HG02588 (cell line): ENCODE measurements at regions not wholly inside any gene's neighbourhood (a gene's known extent, or its start where the extent isn't known, plus 50 kb on each side); places are given as distances from the start of the nearest gene placed in this dataset.
"Not testable (repeated sequence)": the region's sequence is repeated elsewhere in the genome, so short reads cannot be mapped to it uniquely, and the experiment has no call there.

Source experiments
- ATAC-seq: cut with Tn5 transposase; IDR thresholded peaks from one replicate; pipeline ENCODE4 v1.9.1; 2021; ENCODE audit warnings: mild to moderate bottlenecking, moderate library complexity; ENCODE audit not compliant: unreplicated experiment

GRCh38 chr7:125074141-125074540 is 144.5 kb upstream of the POT1 start:
- ATAC-seq, result no peak

DNA sequence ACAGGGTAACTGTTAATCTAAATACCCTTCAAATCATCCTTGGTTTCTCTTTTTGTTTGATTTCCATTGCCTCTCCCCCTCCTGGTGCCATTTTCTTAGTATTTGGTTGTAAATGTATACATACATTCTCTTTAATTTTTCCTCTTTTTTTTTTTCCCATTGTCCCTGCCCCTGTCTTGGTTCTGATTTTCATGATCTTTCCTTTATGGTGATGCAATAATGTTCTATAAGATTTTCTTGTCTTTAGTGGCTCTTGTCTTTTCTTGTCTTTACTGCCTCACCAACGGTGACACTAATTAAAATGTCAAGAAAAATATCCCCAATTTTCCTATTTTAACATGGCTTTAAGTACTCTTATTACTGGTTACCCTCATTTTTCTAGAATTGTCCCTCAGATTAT is 135.9 kb upstream of the POT1 start:
- no peak for ATAC-seq

DNA sequence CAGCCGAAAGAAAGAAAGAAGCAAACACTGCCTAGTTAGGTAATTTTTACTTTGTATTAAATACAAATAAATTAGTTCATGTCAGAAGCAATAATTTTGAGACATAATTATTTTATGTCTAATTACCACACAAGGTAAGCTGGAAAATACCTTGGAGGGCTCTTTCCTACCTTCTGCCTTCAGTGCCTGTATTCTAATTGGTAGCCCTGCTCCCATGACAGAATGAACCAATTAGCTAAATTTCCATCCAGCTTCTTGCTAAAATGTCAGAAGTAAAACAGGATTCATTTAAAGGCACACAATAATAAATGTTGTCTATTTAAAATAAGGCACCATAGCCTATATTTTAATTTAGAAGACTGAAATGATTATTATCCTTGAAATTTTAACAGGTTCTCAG is 135.4 kb upstream of the POT1 start:
- ATAC-seq, result no peak

GRCh38 chr7:125061776-125062397 is 132.3 kb upstream of the POT1 start:
- no peak for ATAC-seq

DNA sequence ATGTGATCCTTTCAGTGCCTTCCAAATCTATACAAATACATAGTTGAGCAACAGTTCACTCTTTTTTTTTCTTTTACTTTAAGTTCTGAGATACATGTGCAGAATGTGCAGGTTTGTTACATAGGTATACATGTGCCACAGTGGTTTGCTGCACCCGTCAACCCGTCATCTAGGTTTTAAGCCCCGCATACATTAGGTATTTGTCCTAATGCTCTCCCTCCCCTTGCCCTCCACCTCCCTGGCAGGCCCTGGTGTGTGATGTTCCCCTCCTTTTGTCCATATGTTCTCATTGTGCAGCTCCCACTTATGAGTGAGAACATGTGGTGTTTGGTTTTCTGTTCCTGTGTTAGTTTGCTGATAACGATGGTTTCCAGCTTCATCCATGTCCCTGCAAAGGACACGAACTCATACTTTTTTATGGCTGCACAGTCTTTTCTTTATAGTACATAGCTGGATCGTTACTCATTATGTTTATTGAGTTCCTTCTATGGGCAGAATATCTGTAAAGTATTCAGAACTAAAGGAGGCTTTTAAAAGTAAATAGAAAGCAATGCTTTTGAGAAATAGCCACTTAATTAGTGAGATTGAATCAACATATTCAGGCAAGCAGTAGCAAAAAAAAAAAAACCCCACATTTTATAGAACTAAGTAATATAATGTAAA is 131.6 kb upstream of the POT1 start:
- ATAC-seq, result not testable (repeated sequence)

- ATAC-seq, result no peak
Measured at GRCh38 chr7:125059861-125060456, 130.3 kb upstream of the POT1 start.

DNA sequence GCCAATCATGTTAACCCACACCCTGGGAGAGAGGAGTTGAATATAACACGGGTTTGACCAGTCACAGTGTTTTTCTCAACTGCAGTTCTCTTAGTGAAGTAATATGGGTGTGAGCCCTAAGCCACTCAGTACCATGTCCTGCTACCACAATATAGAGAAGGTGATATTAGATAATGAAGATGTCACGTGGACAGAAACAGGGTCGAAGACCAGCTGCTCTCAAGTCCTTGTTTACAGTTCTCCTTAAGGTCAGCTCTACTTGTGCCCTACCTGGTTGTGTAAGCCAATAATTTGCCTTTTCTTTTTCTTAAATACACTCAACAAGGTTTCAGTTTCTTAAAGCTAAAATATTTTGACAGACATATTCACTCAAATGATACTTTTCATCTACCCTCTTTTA is 128.3 kb upstream of the POT1 start:
- no peak for ATAC-seq

DNA sequence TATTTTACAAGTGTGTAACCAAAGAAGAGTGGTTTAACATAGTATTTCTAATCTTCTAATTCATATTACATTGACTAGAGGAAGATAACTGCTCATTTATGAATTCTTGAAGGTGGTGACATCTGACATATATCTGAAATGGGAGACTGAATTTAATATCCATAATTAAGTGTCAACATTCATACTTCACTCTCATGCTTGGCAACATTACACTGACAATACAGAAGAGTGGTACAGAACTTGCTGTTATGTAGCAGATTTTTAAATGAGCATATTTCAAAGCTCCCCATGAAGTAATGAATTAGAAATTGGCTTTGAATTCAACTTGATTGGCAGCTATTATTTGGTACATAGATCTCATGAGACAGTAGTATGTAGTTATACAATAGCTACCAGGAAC is 125.8 kb upstream of the POT1 start:
- no peak for ATAC-seq

GRCh38 chr7:125046767-125047166 is 117.1 kb upstream of the POT1 start:
- no peak for ATAC-seq

- ATAC-seq, result no peak
Measured at GRCh38 chr7:125033506-125033905, 103.9 kb upstream of the POT1 start.

DNA sequence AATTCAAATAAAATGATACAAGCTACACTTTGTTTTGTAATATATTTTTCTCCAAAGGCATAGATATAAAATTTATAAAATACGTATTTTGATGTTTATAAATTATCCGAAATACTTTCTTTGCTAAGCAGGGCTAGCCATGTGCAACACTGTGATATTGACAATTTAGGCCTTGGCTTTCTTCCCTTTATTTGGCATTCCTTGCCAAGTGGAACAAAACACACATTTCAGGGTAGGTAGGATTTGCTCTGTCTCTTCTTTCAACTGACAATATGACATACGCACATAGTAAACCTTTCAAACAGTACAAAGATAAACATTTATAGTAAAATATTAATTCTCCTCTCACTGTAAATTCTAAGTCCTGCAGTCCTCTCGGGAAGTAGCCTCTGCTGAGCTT is 103.3 kb upstream of the POT1 start:
- ATAC-seq, result no peak

DNA sequence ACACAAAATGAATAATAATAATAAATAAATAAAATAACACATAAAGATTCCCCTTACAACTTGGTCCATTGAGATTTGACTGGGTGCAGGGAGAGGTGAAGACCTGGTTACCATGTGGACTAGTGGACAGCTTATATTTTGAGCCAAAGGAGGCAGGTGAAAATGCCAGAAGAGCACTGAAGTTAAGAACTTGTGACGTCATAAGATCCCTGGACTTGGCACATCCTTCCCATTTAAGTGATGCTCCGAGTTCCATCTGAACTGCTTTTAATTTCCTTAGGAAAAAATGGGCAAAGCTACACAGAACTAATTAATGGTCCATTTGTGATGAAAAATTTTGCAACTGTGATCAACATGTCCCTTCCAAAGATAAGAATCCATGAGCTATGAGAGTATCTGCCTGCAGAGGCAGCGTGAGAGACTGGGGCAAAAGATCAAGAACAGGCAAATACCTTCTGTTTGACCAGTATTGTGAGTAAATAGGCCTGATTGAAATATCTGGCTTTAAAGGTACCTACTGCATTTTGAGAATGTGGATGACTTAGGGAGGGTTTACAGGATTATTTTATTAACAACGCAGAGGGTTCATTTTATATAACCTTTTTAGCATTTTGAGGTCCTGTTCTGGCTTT is 101.2 kb upstream of the POT1 start:
- no peak for ATAC-seq

DNA sequence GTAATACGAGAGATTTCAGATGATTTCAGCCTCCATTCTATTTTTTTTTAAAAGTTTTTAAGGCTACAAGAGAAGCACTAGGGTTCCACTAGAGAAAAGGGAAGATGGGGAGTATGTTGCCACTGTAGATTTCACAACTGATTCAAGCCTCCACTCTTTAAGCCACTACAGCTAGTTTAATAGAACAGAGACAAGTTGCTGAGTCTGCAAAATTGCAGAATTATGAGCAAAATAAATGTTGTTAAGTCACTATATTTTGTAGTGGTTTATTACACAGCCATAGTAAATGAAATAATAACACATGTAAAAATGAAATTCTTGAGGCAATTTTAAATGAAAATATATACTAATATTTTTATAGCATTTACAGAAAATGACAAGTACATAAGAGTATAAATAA is 96.0 kb upstream of the POT1 start:
- no peak for ATAC-seq

DNA sequence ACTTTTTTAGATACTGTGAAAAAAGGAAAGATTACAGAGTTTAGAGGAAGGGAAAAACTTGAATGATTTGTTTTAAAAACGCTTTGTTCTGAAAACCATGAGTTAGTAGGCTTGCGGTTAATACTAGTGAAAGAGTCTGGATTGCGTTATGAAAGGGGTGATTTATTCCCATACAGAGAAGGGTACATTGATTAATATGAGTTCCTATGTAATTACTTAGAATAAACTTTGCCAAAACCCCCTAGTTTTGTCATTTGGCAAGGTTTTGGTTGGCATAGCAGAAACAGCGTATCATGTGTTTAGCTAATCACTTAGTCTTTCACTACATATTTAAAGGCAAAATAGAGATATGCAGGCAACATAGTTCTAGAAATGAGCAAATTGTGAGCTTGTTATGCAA is 91.2 kb upstream of the POT1 start:
- no peak for ATAC-seq

DNA sequence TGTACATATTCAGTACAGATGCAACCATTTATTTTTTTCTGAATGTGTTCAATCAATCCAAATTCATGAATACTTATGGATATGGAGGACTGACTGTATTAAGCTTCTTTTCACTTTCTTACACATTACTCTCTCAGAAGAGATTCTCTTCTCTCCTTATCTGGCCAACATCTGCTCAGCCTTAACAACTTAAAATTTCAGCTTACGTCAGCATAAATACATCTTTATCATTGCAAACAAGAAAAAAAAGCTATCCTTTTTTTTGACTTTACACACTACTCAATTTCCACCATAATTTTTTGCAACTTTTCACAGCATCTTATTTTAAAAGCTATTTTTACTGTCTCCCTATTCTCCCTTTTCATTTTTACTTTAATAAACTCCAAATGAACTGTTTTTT is 80.9 kb upstream of the POT1 start:
- ATAC-seq, result no peak

GRCh38 chr7:124996778-124997177 is 67.2 kb upstream of the POT1 start:
- no peak for ATAC-seq

DNA sequence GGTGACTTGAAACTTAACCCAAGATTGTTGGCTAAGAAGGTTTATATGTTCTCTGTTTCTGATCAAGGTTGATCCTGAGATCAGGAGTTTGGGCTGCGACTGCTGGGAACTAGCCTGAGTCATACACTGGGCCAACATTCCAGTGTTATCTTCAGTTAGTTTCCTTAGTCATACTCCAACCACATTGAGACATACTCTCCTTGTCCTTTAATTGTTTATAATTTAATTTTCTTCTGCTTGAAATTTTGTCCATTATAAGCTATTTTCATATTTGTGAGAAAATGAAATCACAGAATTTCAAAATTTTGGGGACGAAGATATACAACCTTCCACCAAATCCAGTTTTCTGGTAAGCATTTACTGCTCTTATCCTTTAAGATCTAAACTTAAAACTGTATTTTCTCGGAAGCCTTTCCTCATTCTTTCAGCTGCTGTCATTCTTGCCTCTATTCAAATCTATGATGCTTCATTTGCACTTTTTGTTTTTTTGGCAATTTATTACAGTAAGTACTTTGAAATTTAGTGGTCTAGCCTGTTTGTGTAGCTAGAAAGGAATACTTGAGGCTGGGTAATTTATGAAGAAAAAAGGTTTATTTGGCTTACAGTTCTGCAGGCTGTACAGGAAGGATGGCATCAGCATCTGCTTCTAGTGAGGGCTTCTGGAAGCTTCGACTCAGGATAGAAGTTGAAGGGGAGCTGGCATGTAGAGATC is 63.4 kb upstream of the POT1 start:
- no peak for ATAC-seq

GRCh38 chr7:124989911-124990310 is 60.3 kb upstream of the POT1 start:
- ATAC-seq, result no peak
